ENCODE measurements at regions not wholly inside any gene's neighbourhood (a gene's known extent, or its start where the extent isn't known, plus 50 kb on each side); places are given as distances from the start of the nearest gene placed in this dataset.

- Histone ChIP-seq H3K27ac (ENCODE audit: low read length) (no peak overlapping the region), H2AFZ (ENCODE audit: low read depth, low read length) (no peak overlapping the region), H3K4me2 (ENCODE audit: low read length) (no peak overlapping the region), H3K9me3 (ENCODE audit: insufficient read depth, low read length) (no peaks in the 10 kb centered on the region), H3K36me3 (replicated peaks; ENCODE audit: low read depth, low read length) (no peaks in the 10 kb centered on the region), H3K9ac (ENCODE audit: low read length) (no peak overlapping the region), H3K79me2 (ENCODE audit: low read length) (no peaks in the 10 kb centered on the region), H3K4me3 (ENCODE audit: low read length) (no peak overlapping the region), H3K27me3 (ENCODE audit: low read depth, low read length) (no peaks in the 10 kb centered on the region), H3K4me1 (ENCODE audit: low read length) (no peaks in the 10 kb centered on the region; the same call in 1 of the 2 replicates), H4K20me1 (ENCODE audit: insufficient read depth, low read length) (no peaks in the 10 kb centered on the region)
- TF ChIP-seq CTCF (IDR thresholded peaks at IDR 0.05; ENCODE audit: low read depth, low read length) (no peak), EZH2phosphoT487 (IDR thresholded peaks at IDR 0.05; ENCODE audit: low read depth) (no peak)
These were observed 735.0 kb upstream of the ZWINT start for GRCh38 chr10:57096044-57096443.

- Histone ChIP-seq H4K20me1 (ENCODE audit: insufficient read depth, low read length) (no peaks in the 10 kb centered on the region), H3K9me3 (ENCODE audit: insufficient read depth, low read length) (no peaks in the 10 kb centered on the region), H2AFZ (ENCODE audit: low read depth, low read length) (no peak overlapping the region), H3K79me2 (ENCODE audit: low read length) (no peaks in the 10 kb centered on the region), H3K27ac (ENCODE audit: low read length) (no peak overlapping the region), H3K9ac (ENCODE audit: low read length) (no peak overlapping the region), H3K36me3 (replicated peaks; ENCODE audit: low read depth, low read length) (no peaks in the 10 kb centered on the region), H3K4me2 (ENCODE audit: low read length) (no peak overlapping the region), H3K27me3 (ENCODE audit: low read depth, low read length) (no peaks in the 10 kb centered on the region), H3K4me1 (ENCODE audit: low read length) (no peaks in the 10 kb centered on the region; the same call in 1 of the 2 replicates), H3K4me3 (ENCODE audit: low read length) (no peak overlapping the region)
- TF ChIP-seq EZH2phosphoT487 (IDR thresholded peaks at IDR 0.05; ENCODE audit: low read depth) (no peak), CTCF (IDR thresholded peaks at IDR 0.05; ENCODE audit: low read depth, low read length) (no peak)
These were observed 733.9 kb upstream of the ZWINT start for GRCh38 chr10:57094965-57095364.

- Histone ChIP-seq H3K27me3 (ENCODE audit: low read depth, low read length) (no peaks in the 10 kb centered on the region), H3K4me3 (ENCODE audit: low read length) (no peak overlapping the region), H3K9ac (ENCODE audit: low read length) (no peak overlapping the region), H3K36me3 (replicated peaks; ENCODE audit: low read depth, low read length) (no peaks in the 10 kb centered on the region), H2AFZ (ENCODE audit: low read depth, low read length) (no peak overlapping the region), H3K27ac (ENCODE audit: low read length) (no peak overlapping the region), H3K79me2 (ENCODE audit: low read length) (no peaks in the 10 kb centered on the region), H3K4me1 (ENCODE audit: low read length) (no peaks in the 10 kb centered on the region; the same call in 1 of the 2 replicates), H4K20me1 (ENCODE audit: insufficient read depth, low read length) (no peaks in the 10 kb centered on the region), H3K4me2 (ENCODE audit: low read length) (no peak overlapping the region), H3K9me3 (ENCODE audit: insufficient read depth, low read length) (no peaks in the 10 kb centered on the region)
- TF ChIP-seq CTCF (IDR thresholded peaks at IDR 0.05; ENCODE audit: low read depth, low read length) (no peak), EZH2phosphoT487 (IDR thresholded peaks at IDR 0.05; ENCODE audit: low read depth) (no peak)
These were observed 733.0 kb upstream of the ZWINT start for GRCh38 chr10:57094083-57094482.

- H3K4me3 ChIP-seq (ENCODE audit: low read length), result no peak overlapping the region
- no peak overlapping the region for H3K4me2 ChIP-seq (ENCODE audit: low read length)
- H4K20me1 ChIP-seq (ENCODE audit: insufficient read depth, low read length), result no peaks in the 10 kb centered on the region
- H3K36me3 ChIP-seq (replicated peaks; ENCODE audit: low read depth, low read length), result no peaks in the 10 kb centered on the region
- no peaks in the 10 kb centered on the region for H3K27me3 ChIP-seq (ENCODE audit: low read depth, low read length)
- no peaks in the 10 kb centered on the region for H3K9me3 ChIP-seq (ENCODE audit: insufficient read depth, low read length)
- H3K9ac ChIP-seq (ENCODE audit: low read length), result no peak overlapping the region
- H3K4me1 ChIP-seq (ENCODE audit: low read length), result no peaks in the 10 kb centered on the region
- no peak overlapping the region for H2AFZ ChIP-seq (ENCODE audit: low read depth, low read length)
- no peak for TF ChIP-seq EZH2phosphoT487 (IDR thresholded peaks at IDR 0.05; ENCODE audit: low read depth)
- TF ChIP-seq CTCF (IDR thresholded peaks at IDR 0.05; ENCODE audit: low read depth, low read length), result no peak
- H3K79me2 ChIP-seq (ENCODE audit: low read length), result no peaks in the 10 kb centered on the region
- no peak overlapping the region for H3K27ac ChIP-seq (ENCODE audit: low read length)
These were observed 692.5 kb upstream of the ZWINT start for GRCh38 chr10:57053530-57053929.

All from OCI-LY3 (cell line).